IPS-15b (cell line): ENCODE measurements at regions not wholly inside any gene's neighbourhood (a gene's known extent, or its start where the extent isn't known, plus 50 kb on each side); places are given as distances from the start of the nearest gene placed in this dataset.
"Not testable (repeated sequence)": the region's sequence is repeated elsewhere in the genome, so short reads cannot be mapped to it uniquely, and the experiment has no call there.

Experiments used
- H3K27me3 ChIP-seq: one replicate; pipeline ENCODE4 v1.6.1; 2013; ENCODE audit warnings: low read length; ENCODE audit not compliant: control insufficient read depth, insufficient read depth
- H3K36me3 ChIP-seq: one replicate; pipeline ENCODE4 v1.6.1; 2013; ENCODE audit warnings: low read length; ENCODE audit not compliant: control insufficient read depth, insufficient read depth
- H3K4me1 ChIP-seq: one replicate; pipeline ENCODE4 v1.6.1; 2013; ENCODE audit warnings: mild to moderate bottlenecking, low read length; ENCODE audit not compliant: control insufficient read depth, insufficient read depth
- H3K4me3 ChIP-seq: one replicate; pipeline ENCODE4 v1.5.1; 2013; ENCODE audit warnings: low read depth, low read length
- H3K9ac ChIP-seq: one replicate; pipeline ENCODE4 v1.6.1; 2013; ENCODE audit warnings: low read depth, mild to moderate bottlenecking, low read length
- H3K9me3 ChIP-seq: one replicate; pipeline ENCODE4 v1.6.1; 2013; ENCODE audit warnings: mild to moderate bottlenecking, low read length; ENCODE audit not compliant: control insufficient read depth, insufficient read depth

GRCh38 chr5:87022415-87022814 lies 245.3 kb upstream of the RASA1 start:
- Histone ChIP-seq H3K9ac (no peak overlapping the region), H3K4me1 (peaks cover 3% of the 10 kb centered on the region), H3K27me3 (no peaks in the 10 kb centered on the region), H3K36me3 (no peaks in the 10 kb centered on the region), H3K4me3 (no peak overlapping the region), H3K9me3 (no peaks in the 10 kb centered on the region)

- no peaks in the 10 kb centered on the region for H3K27me3 ChIP-seq
- no peaks in the 10 kb centered on the region for H3K4me1 ChIP-seq
- no peaks in the 10 kb centered on the region for H3K9me3 ChIP-seq
- no peak overlapping the region for H3K4me3 ChIP-seq
- H3K36me3 ChIP-seq, result no peaks in the 10 kb centered on the region
- H3K9ac ChIP-seq, result no peak overlapping the region
Measured at GRCh38 chr5:87027570-87027969, 240.1 kb upstream of the RASA1 start.

- H3K4me1 ChIP-seq, result no peaks in the 10 kb centered on the region
- no peaks in the 10 kb centered on the region for H3K9me3 ChIP-seq
- no peak overlapping the region for H3K9ac ChIP-seq
- H3K36me3 ChIP-seq, result no peaks in the 10 kb centered on the region
- H3K4me3 ChIP-seq, result no peak overlapping the region
- no peaks in the 10 kb centered on the region for H3K27me3 ChIP-seq
Measured at GRCh38 chr5:87029951-87030350, 237.7 kb upstream of the RASA1 start.

- no peaks in the 10 kb centered on the region for H3K4me1 ChIP-seq
- H3K4me3 ChIP-seq, result no peak overlapping the region
- no peaks in the 10 kb centered on the region for H3K36me3 ChIP-seq
- no peaks in the 10 kb centered on the region for H3K27me3 ChIP-seq
- H3K9me3 ChIP-seq, result no peaks in the 10 kb centered on the region
- no peak overlapping the region for H3K9ac ChIP-seq
Measured at GRCh38 chr5:87030699-87031098, 237.0 kb upstream of the RASA1 start.

- Histone ChIP-seq H3K36me3 (no peaks in the 10 kb centered on the region), H3K27me3 (no peaks in the 10 kb centered on the region), H3K4me3 (no peak overlapping the region), H3K4me1 (no peaks in the 10 kb centered on the region), H3K9ac (no peak overlapping the region), H3K9me3 (no peaks in the 10 kb centered on the region)
Measured at GRCh38 chr5:87034557-87034956, 233.1 kb upstream of the RASA1 start.

GRCh38 chr5:87042554-87042953 lies 225.1 kb upstream of the RASA1 start:
- Histone ChIP-seq H3K9ac (no peak overlapping the region), H3K36me3 (peaks cover 4% of the 10 kb centered on the region), H3K4me3 (no peak overlapping the region), H3K4me1 (no peaks in the 10 kb centered on the region), H3K27me3 (no peaks in the 10 kb centered on the region), H3K9me3 (no peaks in the 10 kb centered on the region)

- Histone ChIP-seq H3K9ac (no peak overlapping the region), H3K4me3 (no peak overlapping the region), H3K9me3 (no peaks in the 10 kb centered on the region), H3K4me1 (no peaks in the 10 kb centered on the region), H3K36me3 (no peaks in the 10 kb centered on the region), H3K27me3 (no peaks in the 10 kb centered on the region)
Measured at GRCh38 chr5:87048156-87048555, 219.5 kb upstream of the RASA1 start.

GRCh38 chr5:87049012-87049411 lies 218.7 kb upstream of the RASA1 start:
- H3K4me3 ChIP-seq, H3K4me1 ChIP-seq, H3K9ac ChIP-seq, H3K36me3 ChIP-seq, H3K27me3 ChIP-seq, H3K9me3 ChIP-seq: not testable (repeated sequence)

GRCh38 chr5:87051502-87052113 lies 216.1 kb upstream of the RASA1 start:
- Histone ChIP-seq H3K36me3 (no peaks in the 10 kb centered on the region), H3K9me3 (no peaks in the 10 kb centered on the region), H3K4me1 (no peaks in the 10 kb centered on the region), H3K4me3 (no peak overlapping the region), H3K9ac (no peak overlapping the region), H3K27me3 (no peaks in the 10 kb centered on the region)

GRCh38 chr5:87053146-87053545 lies 214.5 kb upstream of the RASA1 start:
- Histone ChIP-seq H3K9me3 (no peaks in the 10 kb centered on the region), H3K27me3 (no peaks in the 10 kb centered on the region), H3K4me1 (no peaks in the 10 kb centered on the region), H3K9ac (no peak overlapping the region), H3K4me3 (no peak overlapping the region), H3K36me3 (no peaks in the 10 kb centered on the region)

- no peaks in the 10 kb centered on the region for H3K4me1 ChIP-seq
- H3K4me3 ChIP-seq, result no peak overlapping the region
- no peaks in the 10 kb centered on the region for H3K27me3 ChIP-seq
- H3K36me3 ChIP-seq, result no peaks in the 10 kb centered on the region
- H3K9me3 ChIP-seq, result no peaks in the 10 kb centered on the region
- H3K9ac ChIP-seq, result no peak overlapping the region
Measured at GRCh38 chr5:87054821-87055220, 212.9 kb upstream of the RASA1 start.

- no peaks in the 10 kb centered on the region for H3K4me1 ChIP-seq
- H3K36me3 ChIP-seq, result no peaks in the 10 kb centered on the region
- H3K9me3 ChIP-seq, result no peaks in the 10 kb centered on the region
- H3K9ac ChIP-seq, result no peak overlapping the region
- no peak overlapping the region for H3K4me3 ChIP-seq
- H3K27me3 ChIP-seq, result no peaks in the 10 kb centered on the region
Measured at GRCh38 chr5:87061046-87061445, 206.6 kb upstream of the RASA1 start.
